ENCODE measurements at regions not wholly inside any gene's neighbourhood (a gene's known extent, or its start where the extent isn't known, plus 50 kb on each side); places are given as distances from the start of the nearest gene placed in this dataset.

DNA sequence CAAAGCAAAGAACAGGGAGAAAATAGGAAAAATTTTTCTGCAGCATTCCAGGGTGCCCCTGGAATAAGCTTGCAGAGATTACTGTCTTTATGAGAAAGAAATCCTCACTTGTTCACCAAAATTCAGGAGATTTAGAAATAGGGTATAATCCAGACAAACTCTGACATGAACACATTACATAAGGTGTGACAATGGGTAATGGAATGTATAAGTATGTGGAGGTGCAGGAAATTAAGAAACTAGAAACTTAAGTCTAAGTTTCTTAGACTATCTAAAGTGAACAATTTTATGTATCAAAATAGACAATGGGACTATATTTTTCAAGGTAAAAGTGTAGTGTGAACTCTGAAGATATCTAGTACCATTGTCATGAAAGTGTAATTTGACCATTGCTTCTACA is 140.0 kb upstream of the KITLG start:
- no peak for TF ChIP-seq EZH2 (IDR thresholded peaks at IDR 0.05)
- TF ChIP-seq, protein P1, sequence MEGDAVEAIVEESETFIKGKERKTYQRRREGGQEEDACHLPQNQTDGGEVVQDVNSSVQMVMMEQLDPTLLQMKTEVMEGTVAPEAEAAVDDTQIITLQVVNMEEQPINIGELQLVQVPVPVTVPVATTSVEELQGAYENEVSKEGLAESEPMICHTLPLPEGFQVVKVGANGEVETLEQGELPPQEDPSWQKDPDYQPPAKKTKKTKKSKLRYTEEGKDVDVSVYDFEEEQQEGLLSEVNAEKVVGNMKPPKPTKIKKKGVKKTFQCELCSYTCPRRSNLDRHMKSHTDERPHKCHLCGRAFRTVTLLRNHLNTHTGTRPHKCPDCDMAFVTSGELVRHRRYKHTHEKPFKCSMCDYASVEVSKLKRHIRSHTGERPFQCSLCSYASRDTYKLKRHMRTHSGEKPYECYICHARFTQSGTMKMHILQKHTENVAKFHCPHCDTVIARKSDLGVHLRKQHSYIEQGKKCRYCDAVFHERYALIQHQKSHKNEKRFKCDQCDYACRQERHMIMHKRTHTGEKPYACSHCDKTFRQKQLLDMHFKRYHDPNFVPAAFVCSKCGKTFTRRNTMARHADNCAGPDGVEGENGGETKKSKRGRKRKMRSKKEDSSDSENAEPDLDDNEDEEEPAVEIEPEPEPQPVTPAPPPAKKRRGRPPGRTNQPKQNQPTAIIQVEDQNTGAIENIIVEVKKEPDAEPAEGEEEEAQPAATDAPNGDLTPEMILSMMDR (IDR thresholded peaks at IDR 0.05) = no peak
- TF ChIP-seq EZH2phosphoT487 (IDR thresholded peaks at IDR 0.05) = no peak
